ENCODE measurements at regions not wholly inside any gene's neighbourhood (a gene's known extent, or its start where the extent isn't known, plus 50 kb on each side); places are given as distances from the start of the nearest gene placed in this dataset.

- no peak for DNase-seq (ENCODE audit: extremely low spot score)
- POLR2A ChIA-PET, result no interaction called here
- TF ChIP-seq, protein P1, sequence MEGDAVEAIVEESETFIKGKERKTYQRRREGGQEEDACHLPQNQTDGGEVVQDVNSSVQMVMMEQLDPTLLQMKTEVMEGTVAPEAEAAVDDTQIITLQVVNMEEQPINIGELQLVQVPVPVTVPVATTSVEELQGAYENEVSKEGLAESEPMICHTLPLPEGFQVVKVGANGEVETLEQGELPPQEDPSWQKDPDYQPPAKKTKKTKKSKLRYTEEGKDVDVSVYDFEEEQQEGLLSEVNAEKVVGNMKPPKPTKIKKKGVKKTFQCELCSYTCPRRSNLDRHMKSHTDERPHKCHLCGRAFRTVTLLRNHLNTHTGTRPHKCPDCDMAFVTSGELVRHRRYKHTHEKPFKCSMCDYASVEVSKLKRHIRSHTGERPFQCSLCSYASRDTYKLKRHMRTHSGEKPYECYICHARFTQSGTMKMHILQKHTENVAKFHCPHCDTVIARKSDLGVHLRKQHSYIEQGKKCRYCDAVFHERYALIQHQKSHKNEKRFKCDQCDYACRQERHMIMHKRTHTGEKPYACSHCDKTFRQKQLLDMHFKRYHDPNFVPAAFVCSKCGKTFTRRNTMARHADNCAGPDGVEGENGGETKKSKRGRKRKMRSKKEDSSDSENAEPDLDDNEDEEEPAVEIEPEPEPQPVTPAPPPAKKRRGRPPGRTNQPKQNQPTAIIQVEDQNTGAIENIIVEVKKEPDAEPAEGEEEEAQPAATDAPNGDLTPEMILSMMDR (IDR thresholded peaks at IDR 0.05; ENCODE audit: control extremely low read depth, extremely low read depth, low read depth, missing control alignments), result no peak
- CTCF ChIA-PET, result interaction anchor here (0.8 to 1.7 kb wide), 3 partner anchors 13 to 17 kb away, joined by 3 to 5 read pairs (median 4); no protein-coding TSS in a partner anchor
Observed at GRCh38 chr4:114495471-114495928, 103.1 kb upstream of the UGT8 start.

- DNase-seq (ENCODE audit: extremely low spot score), result no peak
- TF ChIP-seq, protein P1 (IDR thresholded peaks at IDR 0.05; ENCODE audit: control extremely low read depth, extremely low read depth, low read depth, missing control alignments), result no peak
- ChIA-PET POLR2A (no interaction called here), CTCF (interaction anchor here (1.7 kb wide), 1 partner anchor 16 kb away, joined by 5 read pairs; no protein-coding TSS in a partner anchor)
Observed at GRCh38 chr4:114497116-114497515, 101.5 kb upstream of the UGT8 start.

GRCh38 chr4:114509340-114509739, 89.3 kb upstream of the UGT8 start:
- ChIA-PET POLR2A (no interaction called here), CTCF (interaction anchor here (1.1 to 1.2 kb wide), 4 partner anchors 8 to 17 kb away, joined by 3 to 4 read pairs (median 3); no protein-coding TSS in a partner anchor)
- DNase-seq (ENCODE audit: extremely low spot score), result no peak
- TF ChIP-seq, protein P1 (IDR thresholded peaks at IDR 0.05; ENCODE audit: control extremely low read depth, extremely low read depth, low read depth, missing control alignments), result peak; percentile 18

DNA sequence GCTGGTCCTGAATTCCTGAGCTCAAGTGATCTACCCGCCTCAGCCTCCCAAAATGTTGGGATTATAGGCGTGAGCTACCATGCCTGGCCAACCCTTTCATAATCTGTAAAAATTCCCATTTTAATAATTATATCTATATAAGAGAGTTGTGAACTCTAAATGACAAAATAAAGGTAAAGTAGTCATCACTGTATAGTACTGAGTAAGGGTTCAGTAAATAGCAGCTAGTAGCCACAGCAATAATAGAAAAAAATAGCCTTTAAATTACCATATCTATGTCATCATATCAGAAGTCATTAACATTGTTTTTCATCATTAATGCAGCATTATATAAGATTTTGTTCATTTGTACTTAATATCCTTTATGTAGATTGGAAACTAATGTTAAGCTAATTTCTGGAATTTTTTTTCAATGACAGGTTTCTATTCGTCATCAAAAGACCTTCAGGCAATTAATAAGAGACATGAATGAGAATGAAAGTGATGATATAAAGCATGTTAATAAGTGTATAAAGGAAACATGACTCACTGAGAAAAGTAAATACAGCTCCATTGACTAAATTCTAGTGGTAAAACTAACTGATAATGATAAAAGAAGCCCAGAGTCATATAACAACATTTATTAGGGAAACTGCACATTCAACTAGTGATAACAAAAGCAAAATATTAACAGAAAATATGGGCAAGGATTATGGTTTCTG, 85.9 kb upstream of the UGT8 start:
- TF ChIP-seq, protein P1 (IDR thresholded peaks at IDR 0.05; ENCODE audit: control extremely low read depth, extremely low read depth, low read depth, missing control alignments), result no peak
- CTCF ChIA-PET, result interaction anchor here (1.2 kb wide), 1 partner anchor 14 kb away, joined by 3 read pairs; no protein-coding TSS in a partner anchor
- POLR2A ChIA-PET, result no interaction called here
- no peak for DNase-seq (ENCODE audit: extremely low spot score)

GRCh38 chr4:114519368-114519767, 79.2 kb upstream of the UGT8 start:
- ChIA-PET POLR2A (no interaction called here), CTCF (interaction anchor here (1.1 to 1.3 kb wide), 2 partner anchors 11 to 42 kb away, joined by 3 read pairs; no protein-coding TSS in a partner anchor)
- TF ChIP-seq, protein P1 (IDR thresholded peaks at IDR 0.05; ENCODE audit: control extremely low read depth, extremely low read depth, low read depth, missing control alignments), result no peak
- no peak for DNase-seq (ENCODE audit: extremely low spot score)

GRCh38 chr4:114527170-114527569, 71.4 kb upstream of the UGT8 start:
- TF ChIP-seq, protein P1 (IDR thresholded peaks at IDR 0.05; ENCODE audit: control extremely low read depth, extremely low read depth, low read depth, missing control alignments), result no peak
- DNase-seq (ENCODE audit: extremely low spot score), result no peak
- POLR2A ChIA-PET, result no interaction called here
- CTCF ChIA-PET, result interaction anchor here (0.8 to 1.6 kb wide), 3 partner anchors 15 to 29 kb away, joined by 3 to 6 read pairs (median 3); no protein-coding TSS in a partner anchor
